SK-N-SH treated with all-trans-retinoic acid at 6 μM for 48 hours (cell line): ENCODE measurements at regions not wholly inside any gene's neighbourhood (a gene's known extent, or its start where the extent isn't known, plus 50 kb on each side); places are given as distances from the start of the nearest gene placed in this dataset.
"Not testable (repeated sequence)": the region's sequence is repeated elsewhere in the genome, so short reads cannot be mapped to it uniquely, and the experiment has no call there.

Source experiments
- CREB5 ChIP-seq: fragments of 250-450 bp; sonication (Bioruptor Pico); IDR thresholded peaks from 2 replicates; pipeline ENCODE4 v1.5.1; 2020; ENCODE audit warnings: low read depth, mild to moderate bottlenecking, moderate library complexity
- GLIS3 ChIP-seq: fragments of 250-450 bp; sonication (Bioruptor Pico); IDR thresholded peaks from 2 replicates; pipeline ENCODE4 v1.5.0; 2020; ENCODE audit warnings: mild to moderate bottlenecking, moderate library complexity
- PATZ1 ChIP-seq: fragments of 250-450 bp; sonication (Bioruptor Pico); IDR thresholded peaks from 2 replicates; pipeline ENCODE4 v1.8.0; 2020; ENCODE audit warnings: mild to moderate bottlenecking, moderate library complexity, borderline replicate concordance
- SNAI2 ChIP-seq: fragments of 250-450 bp; sonication (Bioruptor Pico); IDR thresholded peaks from 2 replicates; pipeline ENCODE4 v1.5.0; 2020; ENCODE audit warnings: mild to moderate bottlenecking, moderate library complexity
- ZFP30 ChIP-seq: fragments of 450-650 bp; formaldehyde crosslinking; IDR thresholded peaks from 2 replicates; pipeline ENCODE4 v1.5.0; 2022; ENCODE audit warnings: mild to moderate bottlenecking, moderate library complexity
- ZNF70 ChIP-seq: fragments of 450-650 bp; formaldehyde crosslinking; IDR thresholded peaks from 2 replicates; pipeline ENCODE4 v1.5.0; 2020; ENCODE audit warnings: mild to moderate bottlenecking, moderate library complexity

- TF ChIP-seq ZNF70; PATZ1 (CRISPR knock-in tag); SNAI2 (CRISPR knock-in tag); CREB5 (CRISPR knock-in tag); GLIS3; ZFP30 (CRISPR knock-in tag): not testable (repeated sequence)
These were observed 167.9 kb upstream of the JADE1 start for GRCh38 chr4:128641566-128641965.
